SK-N-SH (cell line): ENCODE measurements at regions not wholly inside any gene's neighbourhood (a gene's known extent, or its start where the extent isn't known, plus 50 kb on each side); places are given as distances from the start of the nearest gene placed in this dataset.
A peak's percentile ranks its signal among the peaks of the same experiment; 100 is the strongest.

Experiments
- CTCF ChIA-PET: fragments of 300-600, 350-600 bp; formaldehyde crosslinking; extraction: SDS; loops from one replicate; lab custom pipeline; 2021; lab: Yijun Ruan, JAX
- POLR2A ChIA-PET: fragments of 350-600 bp; sonication (Branson Sonifier 250); formaldehyde crosslinking; extraction: SDS; loops from one replicate; lab custom pipeline; 2020; ENCODE audit warnings: antibody characterized with exemption, inconsistent platforms; lab: Yijun Ruan, JAX
- DNase-seq: peaks from one replicate; pipeline ENCODE4 v3.0.0; 2012
- H2AFZ ChIP-seq: fragments of 200-600 bp; sonication (generic); 2 replicates; pipeline ENCODE4 v1.8.1; 2016; ENCODE audit warnings: antibody characterized with exemption, mild to moderate bottlenecking, low read depth
- H3F3A ChIP-seq: fragments of 200-600 bp; sonication (generic); replicated peaks from 2 replicates; pipeline ENCODE3; 2016; ENCODE audit warnings: antibody characterized with exemption, mild to moderate bottlenecking; ENCODE audit not compliant: insufficient read depth
- H3K27ac ChIP-seq, 2 experiments: fragments of 200-500 bp in 1 of 2; fragments of 200-600 bp in 1 of 2; sonication (Bioruptor generic) in 1 of 2; sonication (generic), shearing (Covaris generic) in 1 of 2; 2 replicates each; pipeline versions ENCODE4 v1.5.1 to v1.6.1; 2014 to 2016; ENCODE audit warnings: low read depth in 2 of 2, inconsistent platforms in 1 of 2, low read length in 1 of 2, mild to moderate bottlenecking in 1 of 2, mixed read lengths in 1 of 2
- H3K27me3 ChIP-seq: fragments of 200-600 bp; sonication (generic), shearing (Covaris generic); 2 replicates; pipeline ENCODE4 v1.6.1; 2016; ENCODE audit warnings: mixed run types; ENCODE audit not compliant: insufficient read depth
- H3K36me3 ChIP-seq, 2 experiments: fragments of 200-500 bp in 1 of 2; fragments of 200-600 bp in 1 of 2; sonication (Bioruptor generic) in 1 of 2; sonication (generic) in 1 of 2; replicated peaks in 1 of 2; 2 replicates each; pipeline versions ENCODE3 to v1.5.1; 2014 to 2016; ENCODE audit warnings: low read length in 1 of 2, mild to moderate bottlenecking in 1 of 2; ENCODE audit not compliant: insufficient read depth in 2 of 2, control insufficient read depth in 1 of 2
- H3K4me1 ChIP-seq, 2 experiments: fragments of 200-500 bp in 1 of 2; fragments of 200-600 bp in 1 of 2; sonication (Bioruptor generic) in 1 of 2; sonication (generic), shearing (Covaris generic) in 1 of 2; 2 replicates each; pipeline versions ENCODE4 v1.5.1 to v1.6.1; 2014 to 2016; ENCODE audit warnings: low read depth in 1 of 2, low read length in 1 of 2, mixed run types in 1 of 2; ENCODE audit not compliant: insufficient read depth in 2 of 2, control insufficient read depth in 1 of 2
- H3K4me2 ChIP-seq: fragments of 200-600 bp; sonication (generic), shearing (Covaris generic); 2 replicates; pipeline ENCODE4 v1.6.1; 2017; ENCODE audit warnings: mixed run types
- H3K4me3 ChIP-seq, 2 experiments: fragments of 200-500 bp in 1 of 2; fragments of 200-600 bp in 1 of 2; sonication (Bioruptor generic) in 1 of 2; sonication (generic), shearing (Covaris generic) in 1 of 2; 2 replicates each; pipeline versions ENCODE4 v1.5.1 to v1.8.1; 2014 to 2016; ENCODE audit warnings: low read depth in 2 of 2, inconsistent platforms in 1 of 2, low read length in 1 of 2, mild to moderate bottlenecking in 1 of 2, mixed read lengths in 1 of 2, moderate library complexity in 1 of 2
- H3K79me2 ChIP-seq: fragments of 200-600 bp; sonication (generic); 2 replicates; pipeline ENCODE4 v1.8.1; 2017; ENCODE audit warnings: mild to moderate bottlenecking; ENCODE audit not compliant: insufficient read depth
- H3K9ac ChIP-seq: fragments of 200-600 bp; sonication (generic); 2 replicates; pipeline ENCODE4 v1.6.1; 2017; ENCODE audit warnings: mixed run types
- H3K9me2 ChIP-seq: fragments of 200-600 bp; sonication (generic); 2 replicates; pipeline ENCODE4 v1.6.1; 2017; ENCODE audit warnings: mixed run types
- H3K9me3 ChIP-seq: fragments of 200-600 bp; sonication (generic); 2 replicates; pipeline ENCODE4 v1.6.1; 2017; ENCODE audit warnings: mixed run types, mild to moderate bottlenecking, moderate library complexity
- H4K20me1 ChIP-seq: fragments of 200-600 bp; sonication (generic); 2 replicates; pipeline ENCODE4 v1.6.1; 2017; ENCODE audit warnings: mild to moderate bottlenecking, mixed run types; ENCODE audit not compliant: insufficient read depth
- FOXM1 ChIP-seq: IDR thresholded peaks from 2 replicates; pipeline ENCODE4 v1.4.0; 2012; ENCODE audit warnings: low read depth, mild to moderate bottlenecking
- GABPA ChIP-seq: IDR thresholded peaks from 2 replicates; pipeline ENCODE4 v1.4.0; 2012; ENCODE audit warnings: low read depth, mild to moderate bottlenecking
- JUND ChIP-seq: IDR thresholded peaks from 2 replicates; pipeline ENCODE4 v1.4.0; 2012
- MEF2A ChIP-seq: IDR thresholded peaks from 2 replicates; pipeline ENCODE4 v1.4.0; 2012; ENCODE audit warnings: low read depth, borderline replicate concordance
- NFIC ChIP-seq: IDR thresholded peaks from 2 replicates; pipeline ENCODE4 v1.4.0; 2012; ENCODE audit warnings: borderline replicate concordance
- NRF1 ChIP-seq: IDR thresholded peaks from 2 replicates; pipeline ENCODE4 v1.6.1; 2012; ENCODE audit warnings: low read depth, mild to moderate bottlenecking, low read length
- RAD21 ChIP-seq: IDR thresholded peaks from 2 replicates; pipeline ENCODE4 v1.6.1; 2012; ENCODE audit warnings: mild to moderate bottlenecking, low read length
- RFX5 ChIP-seq: IDR thresholded peaks from 2 replicates; pipeline ENCODE4 v1.6.1; 2012; ENCODE audit warnings: mild to moderate bottlenecking, improper control_type of control experiment, low read length
- SMC3 ChIP-seq: IDR thresholded peaks from 2 replicates; pipeline ENCODE4 v1.6.1; 2012; ENCODE audit warnings: low read depth, low read length, improper control_type of control experiment
- TAF1 ChIP-seq: IDR thresholded peaks from 2 replicates; pipeline ENCODE4 v1.6.1; 2012; ENCODE audit warnings: low read depth, mild to moderate bottlenecking, low read length, moderate library complexity, borderline replicate concordance
- TCF12 ChIP-seq: IDR thresholded peaks from 2 replicates; pipeline ENCODE4 v1.4.0; 2012
- TEAD4 ChIP-seq: IDR thresholded peaks from 2 replicates; pipeline ENCODE4 v1.4.0; 2012; ENCODE audit warnings: mild to moderate bottlenecking, borderline replicate concordance; ENCODE audit not compliant: insufficient read depth
- WGBS: methylation state at CpG from one replicate; pipeline ENCODE4 v1.1.6; 2017; ENCODE audit warnings: low lambda C conversion rate; 5-methylcytosine and 5-hydroxymethylcytosine counted together
- TF ChIP-seq, protein P1 (sequence below): fragments of 200-600 bp; sonication (generic); IDR thresholded peaks from 2 replicates; pipeline ENCODE4 v1.6.1; 2017; ENCODE audit warnings: antibody characterized with exemption, mild to moderate bottlenecking, moderate library complexity
- TF ChIP-seq, protein P2 (sequence below): fragments of 150-350 bp; IDR thresholded peaks from 2 replicates; pipeline ENCODE4 v1.6.1; 2016; ENCODE audit warnings: mild to moderate bottlenecking, low read depth, low read length
- TF ChIP-seq, protein P3 (sequence below): IDR thresholded peaks from 2 replicates; pipeline ENCODE4 v1.6.1; 2012; ENCODE audit warnings: mild to moderate bottlenecking, low read depth, low read length, moderate library complexity
- TF ChIP-seq, protein P4 (sequence below): IDR thresholded peaks from 2 replicates; pipeline ENCODE4; 2012

DNA sequence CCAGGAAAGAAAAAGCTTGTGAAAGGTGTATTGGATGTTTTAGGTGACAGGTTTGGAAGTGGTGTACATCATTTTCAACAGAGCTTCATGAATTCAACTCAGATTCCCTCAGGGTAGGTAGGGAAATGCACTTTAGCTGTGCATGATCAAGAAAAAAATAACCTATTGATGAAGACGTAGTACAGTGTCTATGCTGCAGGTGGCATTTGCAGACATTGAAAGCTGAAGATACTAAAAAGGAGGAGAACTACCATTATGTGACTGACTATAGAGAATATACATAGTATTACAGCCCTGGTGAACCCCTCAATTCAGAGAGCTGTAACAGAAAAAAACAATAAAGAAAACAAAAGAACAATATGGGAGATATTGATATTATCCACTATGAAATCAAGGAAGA is 2344.7 kb upstream of the ACO1 start:
- Histone ChIP-seq H3K79me2 (no peaks in the 10 kb centered on the region), H3F3A (no peaks in the 10 kb centered on the region), H3K4me1 (no peaks in the 10 kb centered on the region; a peak in 1 of 4 replicates), H3K4me3 (no peak overlapping the region), H3K27ac (no peak overlapping the region), H3K9ac (no peak overlapping the region), H2AFZ (no peak overlapping the region), H3K9me2 (no peaks in the 10 kb centered on the region), H4K20me1 (no peaks in the 10 kb centered on the region), H3K36me3 (no peaks in the 10 kb centered on the region), H3K9me3 (no peaks in the 10 kb centered on the region), H3K27me3 (no peaks in the 10 kb centered on the region), H3K4me2 (no peak overlapping the region)
- ChIA-PET CTCF (interaction anchor here (0.9 to 1.3 kb wide), 2 partner anchors 11 to 24 kb away, joined by 3 to 4 read pairs; no protein-coding TSS in a partner anchor), POLR2A (no interaction called here)
- 84% methylated on average over 1 of the region's 1 CpG for WGBS
- DNase-seq: peak; percentile 10
- TF ChIP-seq SMC3: no peak
- peak; percentile 50 for TF ChIP-seq RAD21
- TF ChIP-seq, protein P1, sequence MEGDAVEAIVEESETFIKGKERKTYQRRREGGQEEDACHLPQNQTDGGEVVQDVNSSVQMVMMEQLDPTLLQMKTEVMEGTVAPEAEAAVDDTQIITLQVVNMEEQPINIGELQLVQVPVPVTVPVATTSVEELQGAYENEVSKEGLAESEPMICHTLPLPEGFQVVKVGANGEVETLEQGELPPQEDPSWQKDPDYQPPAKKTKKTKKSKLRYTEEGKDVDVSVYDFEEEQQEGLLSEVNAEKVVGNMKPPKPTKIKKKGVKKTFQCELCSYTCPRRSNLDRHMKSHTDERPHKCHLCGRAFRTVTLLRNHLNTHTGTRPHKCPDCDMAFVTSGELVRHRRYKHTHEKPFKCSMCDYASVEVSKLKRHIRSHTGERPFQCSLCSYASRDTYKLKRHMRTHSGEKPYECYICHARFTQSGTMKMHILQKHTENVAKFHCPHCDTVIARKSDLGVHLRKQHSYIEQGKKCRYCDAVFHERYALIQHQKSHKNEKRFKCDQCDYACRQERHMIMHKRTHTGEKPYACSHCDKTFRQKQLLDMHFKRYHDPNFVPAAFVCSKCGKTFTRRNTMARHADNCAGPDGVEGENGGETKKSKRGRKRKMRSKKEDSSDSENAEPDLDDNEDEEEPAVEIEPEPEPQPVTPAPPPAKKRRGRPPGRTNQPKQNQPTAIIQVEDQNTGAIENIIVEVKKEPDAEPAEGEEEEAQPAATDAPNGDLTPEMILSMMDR: peak; percentile 26

DNA sequence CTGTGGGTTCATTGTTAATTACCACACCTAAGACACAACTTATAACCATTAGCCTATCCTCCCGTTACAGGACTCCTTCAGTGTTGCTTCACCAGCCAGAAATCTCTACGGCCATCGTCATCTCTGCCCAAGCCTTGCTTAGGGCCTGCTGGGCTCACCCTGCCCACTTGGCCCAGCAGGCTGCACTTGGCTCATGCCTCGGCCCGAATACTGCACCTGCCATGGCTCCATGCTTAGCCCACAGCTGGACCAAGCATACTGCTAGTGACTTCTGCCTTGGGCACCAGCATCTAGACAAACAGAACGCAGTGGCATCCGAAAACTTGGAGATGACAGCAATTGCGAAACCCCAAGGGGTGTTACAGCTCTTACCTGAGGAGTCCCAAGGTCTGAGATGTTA is 2336.0 kb upstream of the ACO1 start:
- ChIA-PET CTCF (no interaction called here), POLR2A (no interaction called here)
- 76% methylated on average over 8 of the region's 8 CpGs for WGBS
- Histone ChIP-seq H3K9me3 (no peaks in the 10 kb centered on the region), H4K20me1 (no peaks in the 10 kb centered on the region), H3F3A (no peaks in the 10 kb centered on the region), H3K36me3 (no peaks in the 10 kb centered on the region), H3K9ac (no peak overlapping the region), H2AFZ (no peak overlapping the region), H3K4me2 (no peak overlapping the region), H3K27me3 (no peaks in the 10 kb centered on the region), H3K4me3 (no peak overlapping the region), H3K27ac (no peak overlapping the region), H3K9me2 (no peaks in the 10 kb centered on the region), H3K4me1 (no peaks in the 10 kb centered on the region; a peak in 1 of 4 replicates), H3K79me2 (no peaks in the 10 kb centered on the region)
- no peak for DNase-seq
- TF ChIP-seq JUND: no peak
- no peak for TF ChIP-seq NRF1
- TF ChIP-seq NFIC: no peak
- TF ChIP-seq TCF12: no peak
- TF ChIP-seq, protein P2, sequence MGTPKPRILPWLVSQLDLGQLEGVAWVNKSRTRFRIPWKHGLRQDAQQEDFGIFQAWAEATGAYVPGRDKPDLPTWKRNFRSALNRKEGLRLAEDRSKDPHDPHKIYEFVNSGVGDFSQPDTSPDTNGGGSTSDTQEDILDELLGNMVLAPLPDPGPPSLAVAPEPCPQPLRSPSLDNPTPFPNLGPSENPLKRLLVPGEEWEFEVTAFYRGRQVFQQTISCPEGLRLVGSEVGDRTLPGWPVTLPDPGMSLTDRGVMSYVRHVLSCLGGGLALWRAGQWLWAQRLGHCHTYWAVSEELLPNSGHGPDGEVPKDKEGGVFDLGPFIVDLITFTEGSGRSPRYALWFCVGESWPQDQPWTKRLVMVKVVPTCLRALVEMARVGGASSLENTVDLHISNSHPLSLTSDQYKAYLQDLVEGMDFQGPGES: no peak
- no peak for TF ChIP-seq MEF2A
- no peak for TF ChIP-seq SMC3
- TF ChIP-seq FOXM1: no peak

DNA sequence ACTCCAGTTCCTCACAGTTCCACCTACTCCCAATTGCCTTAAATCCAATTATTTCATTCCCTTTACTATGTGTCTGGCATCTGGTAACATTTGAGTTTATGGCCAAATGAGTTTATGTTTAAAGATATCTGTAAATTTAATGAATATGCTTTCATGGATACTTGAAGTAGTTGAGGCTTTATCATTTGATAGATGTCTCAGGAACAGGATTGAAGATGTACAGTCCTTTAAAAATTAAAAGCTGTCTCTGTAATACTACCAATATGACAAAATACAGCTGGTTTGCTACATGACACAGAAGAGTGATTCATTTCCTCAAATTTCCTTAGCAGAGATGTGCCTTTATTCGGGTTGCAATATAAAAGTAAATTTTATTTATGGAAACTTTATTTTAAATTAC is 2326.0 kb upstream of the ACO1 start:
- H3K9ac ChIP-seq: no peak overlapping the region
- H3F3A ChIP-seq: peaks cover 9% of the 10 kb centered on the region
- H3K4me1 ChIP-seq: peaks cover 0 to 3% of the 10 kb centered on the region in 2 experiments; a peak in 1 of 4 replicates
- peaks cover 8% of the 10 kb centered on the region for H3K9me2 ChIP-seq
- 3% methylated on average over 1 of the region's 1 CpG for WGBS
- DNase-seq: peak; percentile 31
- ChIA-PET POLR2A (no interaction called here), CTCF (interaction anchor here (1.6 kb wide), 1 partner anchor 9 kb away, joined by 4 read pairs; no protein-coding TSS in a partner anchor)
- peak overlapping the region in 1 of 2 experiments; percentile 17; a peak in 1 of 4 replicates for H3K27ac ChIP-seq
- H3K79me2 ChIP-seq: no peaks in the 10 kb centered on the region
- H3K4me3 ChIP-seq: no peak overlapping the region
- H3K36me3 ChIP-seq: no peaks in the 10 kb centered on the region
- H3K27me3 ChIP-seq: no peaks in the 10 kb centered on the region
- 0 out of 2 replicates have a peak, but pooled peaks cover 4% of the 10 kb centered on the region for H3K9me3 ChIP-seq
- H2AFZ ChIP-seq: peak overlapping the region; percentile 5; the same call in 1 of the 2 replicates
- H3K4me2 ChIP-seq: no peak overlapping the region
- no peaks in the 10 kb centered on the region for H4K20me1 ChIP-seq
- no peak for TF ChIP-seq NFIC
- no peak for TF ChIP-seq RFX5
- TF ChIP-seq GABPA: no peak
- TF ChIP-seq, protein P3, sequence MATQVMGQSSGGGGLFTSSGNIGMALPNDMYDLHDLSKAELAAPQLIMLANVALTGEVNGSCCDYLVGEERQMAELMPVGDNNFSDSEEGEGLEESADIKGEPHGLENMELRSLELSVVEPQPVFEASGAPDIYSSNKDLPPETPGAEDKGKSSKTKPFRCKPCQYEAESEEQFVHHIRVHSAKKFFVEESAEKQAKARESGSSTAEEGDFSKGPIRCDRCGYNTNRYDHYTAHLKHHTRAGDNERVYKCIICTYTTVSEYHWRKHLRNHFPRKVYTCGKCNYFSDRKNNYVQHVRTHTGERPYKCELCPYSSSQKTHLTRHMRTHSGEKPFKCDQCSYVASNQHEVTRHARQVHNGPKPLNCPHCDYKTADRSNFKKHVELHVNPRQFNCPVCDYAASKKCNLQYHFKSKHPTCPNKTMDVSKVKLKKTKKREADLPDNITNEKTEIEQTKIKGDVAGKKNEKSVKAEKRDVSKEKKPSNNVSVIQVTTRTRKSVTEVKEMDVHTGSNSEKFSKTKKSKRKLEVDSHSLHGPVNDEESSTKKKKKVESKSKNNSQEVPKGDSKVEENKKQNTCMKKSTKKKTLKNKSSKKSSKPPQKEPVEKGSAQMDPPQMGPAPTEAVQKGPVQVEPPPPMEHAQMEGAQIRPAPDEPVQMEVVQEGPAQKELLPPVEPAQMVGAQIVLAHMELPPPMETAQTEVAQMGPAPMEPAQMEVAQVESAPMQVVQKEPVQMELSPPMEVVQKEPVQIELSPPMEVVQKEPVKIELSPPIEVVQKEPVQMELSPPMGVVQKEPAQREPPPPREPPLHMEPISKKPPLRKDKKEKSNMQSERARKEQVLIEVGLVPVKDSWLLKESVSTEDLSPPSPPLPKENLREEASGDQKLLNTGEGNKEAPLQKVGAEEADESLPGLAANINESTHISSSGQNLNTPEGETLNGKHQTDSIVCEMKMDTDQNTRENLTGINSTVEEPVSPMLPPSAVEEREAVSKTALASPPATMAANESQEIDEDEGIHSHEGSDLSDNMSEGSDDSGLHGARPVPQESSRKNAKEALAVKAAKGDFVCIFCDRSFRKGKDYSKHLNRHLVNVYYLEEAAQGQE: no peak
- TF ChIP-seq TAF1: no peak
- TF ChIP-seq TEAD4: peak; percentile 37; the same call in 1 of the 2 replicates
- TF ChIP-seq, protein P4, sequence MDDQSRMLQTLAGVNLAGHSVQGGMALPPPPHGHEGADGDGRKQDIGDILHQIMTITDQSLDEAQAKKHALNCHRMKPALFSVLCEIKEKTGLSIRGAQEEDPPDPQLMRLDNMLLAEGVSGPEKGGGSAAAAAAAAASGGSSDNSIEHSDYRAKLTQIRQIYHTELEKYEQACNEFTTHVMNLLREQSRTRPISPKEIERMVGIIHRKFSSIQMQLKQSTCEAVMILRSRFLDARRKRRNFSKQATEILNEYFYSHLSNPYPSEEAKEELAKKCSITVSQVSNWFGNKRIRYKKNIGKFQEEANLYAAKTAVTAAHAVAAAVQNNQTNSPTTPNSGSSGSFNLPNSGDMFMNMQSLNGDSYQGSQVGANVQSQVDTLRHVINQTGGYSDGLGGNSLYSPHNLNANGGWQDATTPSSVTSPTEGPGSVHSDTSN: peak; percentile 65
